Thoracic aorta (tissue), 2 donors: ENCODE measurements at regions not wholly inside any gene's neighbourhood (a gene's known extent, or its start where the extent isn't known, plus 50 kb on each side); places are given as distances from the start of the nearest gene placed in this dataset.
"Not testable (repeated sequence)": the region's sequence is repeated elsewhere in the genome, so short reads cannot be mapped to it uniquely, and the experiment has no call there.

ENCODE experiments used
- ATAC-seq: fragments of 150-250 bp; one replicate; pipeline ENCODE4 v1.8.0; 2017; ENCODE audit warnings: low read depth; ENCODE audit not compliant: insufficient number of reproducible peaks, low FRiP score
- DNase-seq: peaks from one replicate; pipeline ENCODE4 v3.0.0-alpha.2; 2020; ENCODE audit warnings: low spot score
- H3K27ac ChIP-seq, 2 donors: fragments of 200-600 bp; sonication (generic); 1 replicate in 1 of 2; 2 replicates in 1 of 2; pipeline ENCODE4 v1.5.1; 2016; ENCODE audit warnings: mild to moderate bottlenecking in 2 of 2, moderate library complexity in 2 of 2
- H3K27me3 ChIP-seq: fragments of 200-600 bp; sonication (generic); replicated peaks from 2 replicates; pipeline ENCODE4 v1.6.0; 2016; ENCODE audit warnings: mild to moderate bottlenecking; ENCODE audit not compliant: insufficient read depth
- H3K36me3 ChIP-seq: fragments of 200-600 bp; sonication (generic); one replicate; pipeline ENCODE4 v1.5.1; 2016
- H3K4me1 ChIP-seq, 2 donors: fragments of 200-600 bp; sonication (generic); 1 replicate in 1 of 2; 2 replicates in 1 of 2; pipeline versions ENCODE4 v1.5.1 to v1.6.0; 2016; ENCODE audit warnings: low read depth in 2 of 2, mild to moderate bottlenecking in 1 of 2; ENCODE audit not compliant: control insufficient read depth in 1 of 2
- H3K4me3 ChIP-seq: fragments of 200-600 bp; sonication (generic); 2 replicates; pipeline ENCODE4 v1.5.1; 2016; ENCODE audit warnings: mild to moderate bottlenecking
- H3K9me3 ChIP-seq: fragments of 200-600 bp; sonication (generic); 2 replicates; pipeline ENCODE4 v1.5.1; 2016
- CTCF ChIP-seq: fragments of 200-600 bp; sonication (generic); IDR thresholded peaks from one replicate; pipeline ENCODE4 v1.5.1; 2019; ENCODE audit warnings: antibody characterized with exemption

GRCh38 chr10:64041989-64042490, 520.8 kb downstream of the REEP3 start:
- H3K27me3 ChIP-seq: no peaks in the 10 kb centered on the region
- H3K4me1 ChIP-seq: no peaks in the 10 kb centered on the region
- no peaks in the 10 kb centered on the region for H3K36me3 ChIP-seq
- no peak for DNase-seq
- no peak overlapping the region for H3K27ac ChIP-seq
- peak overlapping the region; percentile 72 for H3K4me3 ChIP-seq
- ATAC-seq: no peak
- no peaks in the 10 kb centered on the region for H3K9me3 ChIP-seq
- TF ChIP-seq CTCF: no peak

- H3K27ac ChIP-seq: no peak overlapping the region
- H3K36me3 ChIP-seq: no peaks in the 10 kb centered on the region
- no peaks in the 10 kb centered on the region for H3K4me1 ChIP-seq
- no peaks in the 10 kb centered on the region for H3K9me3 ChIP-seq
- H3K4me3 ChIP-seq: no peak overlapping the region
- no peak for TF ChIP-seq CTCF
- no peak for ATAC-seq
- no peak for DNase-seq
- no peaks in the 10 kb centered on the region for H3K27me3 ChIP-seq
These were observed 522.9 kb downstream of the REEP3 start for GRCh38 chr10:64044098-64044497.

- H3K9me3 ChIP-seq, ATAC-seq, H3K36me3 ChIP-seq, H3K27ac ChIP-seq, H3K4me1 ChIP-seq, H3K4me3 ChIP-seq, DNase-seq, H3K27me3 ChIP-seq: not testable (repeated sequence)
These were observed 523.9 kb downstream of the REEP3 start for GRCh38 chr10:64044957-64045632.

- Histone ChIP-seq H3K4me1 (no peaks in the 10 kb centered on the region), H3K4me3 (no peak overlapping the region), H3K27me3 (no peaks in the 10 kb centered on the region), H3K27ac (no peak overlapping the region), H3K9me3 (no peaks in the 10 kb centered on the region), H3K36me3 (no peaks in the 10 kb centered on the region)
- TF ChIP-seq CTCF: no peak
- DNase-seq (no peak), ATAC-seq (no peak)
These were observed 533.2 kb downstream of the REEP3 start for GRCh38 chr10:64054392-64054791.

- DNase-seq (no peak), ATAC-seq (no peak)
- Histone ChIP-seq H3K9me3 (no peaks in the 10 kb centered on the region), H3K36me3 (no peaks in the 10 kb centered on the region), H3K27me3 (no peaks in the 10 kb centered on the region), H3K4me1 (no peaks in the 10 kb centered on the region), H3K4me3 (no peak overlapping the region), H3K27ac (no peak overlapping the region)
- no peak for TF ChIP-seq CTCF
These were observed 538.7 kb downstream of the REEP3 start for GRCh38 chr10:64059884-64060283.

GRCh38 chr10:64060389-64060788, 539.2 kb downstream of the REEP3 start:
- Histone ChIP-seq H3K4me3 (no peak overlapping the region), H3K4me1 (no peaks in the 10 kb centered on the region), H3K9me3 (no peaks in the 10 kb centered on the region), H3K27ac (no peak overlapping the region), H3K27me3 (no peaks in the 10 kb centered on the region), H3K36me3 (no peaks in the 10 kb centered on the region)
- DNase-seq (no peak), ATAC-seq (no peak)
- TF ChIP-seq CTCF: no peak
